ENCODE measurements at regions not wholly inside any gene's neighbourhood (a gene's known extent, or its start where the extent isn't known, plus 50 kb on each side); places are given as distances from the start of the nearest gene placed in this dataset.

GRCh38 chr13:105552078-105552477 lies 983.4 kb downstream of the EFNB2 start:
- no peak for TF ChIP-seq MAX (IDR thresholded peaks at IDR 0.05)
- no peak for TF ChIP-seq RAD21 (IDR thresholded peaks at IDR 0.05; ENCODE audit: low read depth)
